LNCAP (cell line): ENCODE measurements at regions not wholly inside any gene's neighbourhood (a gene's known extent, or its start where the extent isn't known, plus 50 kb on each side); places are given as distances from the start of the nearest gene placed in this dataset.

Experiments used
- CTCF ChIP-seq: fragments of 450-650 bp; IDR thresholded peaks from 2 replicates; pipeline ENCODE4 v1.5.1; 2017; ENCODE audit warnings: mild to moderate bottlenecking

- TF ChIP-seq CTCF = no peak
Observed at GRCh38 chr2:2795438-2796091, 464.5 kb upstream of the MYT1L start.

- TF ChIP-seq CTCF = no peak
Observed at GRCh38 chr2:2793925-2794560, 463.0 kb upstream of the MYT1L start.

- no peak for TF ChIP-seq CTCF
Observed at GRCh38 chr2:2793514-2793913, 462.4 kb upstream of the MYT1L start.

- TF ChIP-seq CTCF = no peak
Observed at GRCh38 chr2:2791606-2792005, 460.5 kb upstream of the MYT1L start.

GRCh38 chr2:2791031-2791430 lies 460.0 kb upstream of the MYT1L start:
- TF ChIP-seq CTCF = no peak

GRCh38 chr2:2788076-2788475 lies 457.0 kb upstream of the MYT1L start:
- no peak for TF ChIP-seq CTCF

- no peak for TF ChIP-seq CTCF
Observed at GRCh38 chr2:2787301-2787907, 456.3 kb upstream of the MYT1L start.
